Left renal pelvis (tissue), 4 donors: ENCODE measurements at regions not wholly inside any gene's neighbourhood (a gene's known extent, or its start where the extent isn't known, plus 50 kb on each side); places are given as distances from the start of the nearest gene placed in this dataset.
A peak's percentile ranks its signal among the peaks of the same experiment; 100 is the strongest.

Experiments used
- DNase-seq, 4 donors: peaks; one replicate each; pipeline ENCODE4 v3.0.0-alpha.2; 2013; ENCODE audit warnings: low read depth in 4 of 4, low spot score in 3 of 4

GRCh38 chr1:69213644-69214043 is 354.1 kb upstream of the LRRC7 start:
- DNase-seq, result no peak

DNA sequence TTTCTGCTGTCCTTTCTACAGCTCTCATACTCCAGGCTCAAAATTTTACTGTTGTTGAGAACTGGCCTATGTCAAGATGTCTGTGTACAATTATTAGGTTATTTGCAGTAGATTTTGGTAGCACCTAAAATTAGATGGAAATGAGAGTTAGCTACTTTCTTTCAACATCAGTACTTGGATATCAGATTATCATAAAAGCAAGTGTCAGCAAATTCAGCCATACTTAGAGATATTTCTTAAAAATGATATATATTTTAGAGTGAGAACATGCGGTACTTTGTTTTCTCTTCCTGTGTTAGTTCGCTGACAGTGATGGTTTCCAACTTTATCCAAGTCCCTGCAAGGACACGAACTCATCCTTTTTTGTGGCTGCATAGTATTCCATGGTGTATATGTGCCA is 351.8 kb upstream of the LRRC7 start:
- no peak for DNase-seq

- no peak for DNase-seq
Observed at GRCh38 chr1:69220672-69221071, 347.1 kb upstream of the LRRC7 start.

- peak in 3 of 4 donors; percentile 18 to 47 (median 31) for DNase-seq
Observed at GRCh38 chr1:69221524-69221923, 346.2 kb upstream of the LRRC7 start.

GRCh38 chr1:69223156-69223555 is 344.6 kb upstream of the LRRC7 start:
- no peak for DNase-seq

DNA sequence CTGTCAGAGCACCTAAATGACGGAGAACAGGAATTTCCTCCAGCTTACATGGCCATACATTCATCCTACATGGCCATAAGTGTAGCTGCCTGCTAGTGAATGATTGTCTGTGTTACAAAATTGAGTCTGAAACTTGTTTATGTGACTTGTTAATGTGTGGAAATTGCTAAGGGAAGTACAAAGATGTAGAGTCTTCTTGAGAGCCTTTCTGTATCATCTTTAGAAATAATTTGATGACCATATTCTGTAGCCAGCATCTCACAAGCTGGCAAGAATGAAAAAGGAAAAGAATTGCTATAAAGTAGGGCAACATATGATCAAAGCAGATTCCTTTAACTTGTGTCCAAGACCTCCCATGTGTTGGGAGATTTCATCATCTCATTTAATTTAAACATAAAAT is 339.2 kb upstream of the LRRC7 start:
- no peak for DNase-seq

DNA sequence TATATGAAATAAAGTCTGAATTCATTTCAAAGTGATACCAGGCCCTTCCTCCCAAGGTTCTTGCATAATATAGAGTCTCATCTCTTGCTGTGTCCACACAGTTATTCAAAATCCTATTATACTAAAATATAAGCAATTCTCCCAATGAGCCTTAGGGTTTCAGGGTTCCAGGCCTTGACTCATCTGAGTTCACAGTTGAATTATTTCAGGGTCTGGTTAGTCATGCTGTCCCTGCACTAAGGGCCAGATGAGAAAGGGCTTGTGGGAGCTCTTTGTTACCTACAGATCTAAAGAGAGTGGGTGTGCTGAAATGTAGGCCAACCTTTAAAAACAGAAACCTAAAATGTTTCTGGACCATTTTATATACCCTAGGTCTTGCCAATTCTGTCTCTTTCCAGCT is 337.5 kb upstream of the LRRC7 start:
- no peak for DNase-seq

DNA sequence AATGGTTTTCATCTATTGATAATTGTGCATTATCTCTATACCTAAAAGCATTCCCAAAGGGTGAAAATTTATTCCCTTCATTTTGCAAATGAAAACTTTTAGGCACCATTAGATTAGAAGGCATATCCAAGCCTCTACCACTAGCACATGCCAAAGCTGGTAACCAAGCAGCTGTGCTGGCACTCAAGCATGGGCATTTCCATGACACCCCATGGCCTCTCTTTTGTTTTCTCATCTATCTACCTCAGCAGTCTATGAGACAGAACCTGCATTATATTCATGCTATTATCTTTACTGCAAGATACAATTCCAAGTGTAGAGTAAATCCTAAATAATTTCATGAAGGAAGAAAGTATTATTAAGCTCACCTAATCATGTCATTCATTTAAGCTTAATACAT is 334.3 kb upstream of the LRRC7 start:
- DNase-seq, result no peak

GRCh38 chr1:69244211-69244610 is 323.5 kb upstream of the LRRC7 start:
- no peak for DNase-seq

DNA sequence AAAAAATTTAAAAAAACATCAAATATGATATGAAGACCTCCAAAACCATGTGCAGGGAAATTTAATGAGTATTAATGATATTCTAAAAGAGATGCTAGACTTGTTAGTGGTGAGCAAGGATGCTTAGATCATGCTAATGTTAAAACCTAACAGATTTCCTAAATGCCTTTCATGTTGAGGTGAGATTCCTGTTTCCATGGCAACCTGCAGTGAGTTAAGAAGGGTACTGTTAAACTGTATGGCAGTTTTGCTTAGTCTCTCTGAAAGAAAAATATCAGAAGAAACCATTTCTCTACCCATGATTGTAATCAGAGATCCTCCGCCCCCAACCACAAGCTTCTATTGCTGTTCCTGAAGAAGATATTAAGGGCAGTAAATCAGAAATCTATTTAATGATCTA is 321.6 kb upstream of the LRRC7 start:
- no peak for DNase-seq

DNA sequence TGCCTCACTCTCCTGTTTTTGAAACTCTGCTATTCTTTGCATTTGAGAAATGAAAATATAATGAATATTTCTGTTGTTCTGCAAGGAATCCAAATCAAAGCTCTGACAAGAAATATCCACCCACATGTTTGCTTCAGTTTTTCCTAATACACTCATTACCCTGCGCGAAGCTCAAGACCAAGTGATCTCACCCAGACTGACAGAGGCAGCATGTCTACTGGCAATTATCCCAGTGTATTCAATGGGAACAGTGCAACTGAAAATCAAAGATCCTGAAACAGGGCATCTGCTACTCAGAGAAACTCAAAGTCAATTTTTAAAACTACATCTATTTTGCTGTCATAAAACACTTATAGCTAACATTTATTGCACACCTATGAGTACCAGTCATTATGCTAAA is 321.0 kb upstream of the LRRC7 start:
- DNase-seq, result no peak

DNA sequence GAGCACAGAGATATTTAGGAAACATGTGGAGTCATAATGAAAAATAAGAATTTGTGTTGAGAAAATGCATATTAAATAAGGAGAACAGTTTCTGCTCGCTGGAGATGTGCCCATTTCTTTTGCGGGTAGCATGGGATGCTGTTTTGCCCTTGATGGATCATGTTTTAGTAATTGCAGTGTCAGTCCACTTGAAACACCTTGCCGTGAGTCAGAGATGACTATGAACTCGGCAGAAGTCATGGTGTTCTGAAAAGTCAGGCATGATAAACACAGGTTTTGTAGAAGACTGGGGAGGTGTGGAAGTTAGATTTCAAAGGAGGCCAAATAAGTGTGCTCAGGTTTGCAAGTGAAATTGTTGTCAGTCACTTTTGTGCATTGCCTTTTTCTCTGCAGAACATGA is 315.0 kb upstream of the LRRC7 start:
- no peak for DNase-seq

GRCh38 chr1:69256036-69256435 is 311.7 kb upstream of the LRRC7 start:
- DNase-seq, result no peak

DNA sequence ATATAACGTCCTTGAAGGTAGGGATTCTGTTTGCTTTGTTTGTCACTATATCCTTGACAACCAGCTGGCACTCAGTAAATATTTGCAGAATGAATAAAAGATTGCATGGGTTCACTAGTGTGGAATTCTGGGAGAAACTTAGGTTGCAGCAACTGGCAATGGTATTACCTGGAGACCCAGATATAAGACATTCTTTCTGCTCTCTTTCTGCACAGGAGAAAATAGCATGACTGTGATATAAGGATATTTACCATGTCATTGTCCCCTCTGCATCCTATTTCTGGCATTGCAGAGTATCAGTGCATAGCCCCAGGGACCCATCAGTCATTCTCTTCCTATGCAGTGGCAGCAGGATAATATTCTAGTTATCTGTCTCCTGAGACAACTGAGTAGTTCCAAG is 308.9 kb upstream of the LRRC7 start:
- DNase-seq, result no peak

DNA sequence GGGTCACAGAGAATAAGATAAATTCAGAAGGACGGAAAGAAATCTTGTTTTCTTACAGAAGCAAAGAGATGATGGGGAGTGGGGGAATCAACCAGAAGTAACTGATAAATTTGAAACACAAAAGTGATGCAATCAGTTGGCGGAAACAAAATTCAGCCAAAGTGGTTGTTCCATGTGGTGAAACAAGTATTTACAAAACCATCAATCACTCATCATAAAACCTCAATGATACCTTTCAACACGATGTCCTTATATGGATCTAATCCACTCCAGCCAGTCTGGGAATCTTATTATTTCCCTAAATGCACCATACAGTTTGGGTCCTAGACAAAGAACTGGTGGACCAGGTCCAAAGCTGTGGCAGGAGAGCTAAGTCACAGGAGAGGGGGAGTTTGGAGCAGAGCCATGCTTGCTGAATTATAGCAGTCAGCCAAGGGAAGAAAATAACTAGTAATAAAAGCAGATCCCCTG is 303.8 kb upstream of the LRRC7 start:
- peak; percentile 64 to 71 (median 68) for DNase-seq

GRCh38 chr1:69269491-69269890 is 298.2 kb upstream of the LRRC7 start:
- DNase-seq, result no peak

GRCh38 chr1:69271587-69272125 is 296.1 kb upstream of the LRRC7 start:
- no peak for DNase-seq

GRCh38 chr1:69272684-69273083 is 295.0 kb upstream of the LRRC7 start:
- no peak for DNase-seq

DNA sequence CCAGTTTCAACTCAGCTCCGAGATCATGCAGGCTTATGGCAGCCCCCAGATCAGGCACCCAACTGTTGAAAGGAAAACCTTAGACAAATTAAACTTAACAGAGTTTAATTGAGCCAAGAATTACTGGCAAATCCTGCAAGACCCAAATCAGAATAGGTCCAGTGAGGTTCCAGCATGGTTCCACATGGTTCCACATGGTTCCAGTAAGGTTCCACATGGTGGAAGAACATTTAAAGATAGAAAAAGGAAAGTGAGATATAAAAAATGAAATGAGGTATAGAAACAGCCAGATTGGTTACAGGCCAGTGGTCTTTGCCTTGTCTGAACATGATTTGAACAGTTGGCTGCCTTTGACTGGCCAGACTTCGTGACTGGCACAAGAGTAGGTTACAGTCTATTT is 288.8 kb upstream of the LRRC7 start:
- DNase-seq, result no peak

DNA sequence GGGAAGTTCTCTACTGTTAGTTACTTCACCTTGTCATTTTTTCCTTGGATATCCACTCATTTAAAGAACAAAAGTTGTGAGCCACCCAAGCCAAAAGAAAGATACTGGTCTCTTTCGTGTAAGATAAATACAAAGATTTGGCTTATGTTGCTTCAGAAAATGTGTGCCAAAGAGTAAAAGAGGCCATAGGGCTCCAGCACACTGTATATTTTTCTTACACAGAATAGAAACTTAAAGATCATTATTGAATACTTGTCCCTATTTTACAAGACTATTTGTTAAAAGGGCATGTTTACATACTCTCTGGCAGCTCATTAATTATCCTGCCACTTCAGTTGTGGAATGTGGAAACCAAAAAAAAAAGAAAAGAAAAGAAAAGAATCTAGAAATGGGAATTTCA is 284.2 kb upstream of the LRRC7 start:
- no peak for DNase-seq

DNA sequence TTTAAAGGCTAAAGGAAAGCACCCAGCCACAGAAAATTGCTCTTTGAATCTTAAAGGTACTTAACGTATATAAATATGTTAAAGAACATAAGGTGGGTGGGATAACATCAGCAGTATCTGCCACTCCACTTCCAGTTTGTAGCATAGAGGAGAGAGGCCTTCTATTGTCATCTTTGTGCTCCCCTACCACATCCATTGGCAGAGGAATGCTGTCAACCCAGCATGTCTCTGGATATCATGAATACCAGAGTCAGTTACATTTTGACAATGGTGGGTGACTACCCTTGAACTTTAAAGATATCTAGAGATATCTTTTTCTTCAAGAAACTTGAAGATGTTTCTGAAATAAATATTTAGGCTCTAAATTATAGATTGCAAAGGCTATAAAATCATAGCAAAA is 283.2 kb upstream of the LRRC7 start:
- DNase-seq, result no peak

DNA sequence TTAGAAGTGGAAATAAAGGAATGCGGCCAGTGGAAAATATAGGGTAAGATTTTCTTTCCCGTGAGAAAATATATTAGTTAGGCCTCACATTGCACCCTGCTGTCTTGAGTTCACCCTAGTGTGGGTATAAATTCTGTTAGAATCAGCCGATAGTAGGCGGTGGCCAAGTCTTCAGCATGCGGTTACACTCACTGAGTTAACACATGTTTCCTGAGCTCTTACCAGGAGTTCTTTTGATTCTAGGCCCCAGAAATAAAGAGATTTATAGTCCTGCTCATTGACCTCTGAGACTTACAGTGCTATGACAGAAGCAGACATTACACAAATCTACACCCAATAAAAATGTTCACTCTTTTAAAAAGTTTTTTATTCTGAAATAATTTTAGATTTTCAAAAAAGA is 279.3 kb upstream of the LRRC7 start:
- no peak for DNase-seq

GRCh38 chr1:69290291-69290690 is 277.4 kb upstream of the LRRC7 start:
- no peak for DNase-seq
